ENCODE measurements at regions not wholly inside any gene's neighbourhood (a gene's known extent, or its start where the extent isn't known, plus 50 kb on each side); places are given as distances from the start of the nearest gene placed in this dataset.

- no peak for DNase-seq
- no TSS peak for BruUV-seq (replicated peaks)
- Mint-ChIP-seq H3K27ac (ENCODE audit: unreplicated experiment) (no peak overlapping the region), H3K27me3 (ENCODE audit: unreplicated experiment) (no peaks in the 10 kb centered on the region), H3K4me1 (ENCODE audit: low read depth, unreplicated experiment) (no peaks in the 10 kb centered on the region), H3K4me3 (ENCODE audit: low read depth, unreplicated experiment) (no peak overlapping the region), H3K9me3 (ENCODE audit: low read depth, unreplicated experiment) (peaks cover 3% of the 10 kb centered on the region), H3K36me3 (ENCODE audit: insufficient read depth, unreplicated experiment) (no peaks in the 10 kb centered on the region)
- CTCF ChIA-PET: no interaction called here
- TF ChIP-seq CTCF (IDR thresholded peaks at IDR 0.05; ENCODE audit: unreplicated experiment): no peak
- intact Hi-C loops (cut with micrococcal nuclease; ENCODE audit: unreplicated experiment): no loop called here
Observed at GRCh38 chr5:117497601-117498000, 923.0 kb upstream of the SEMA6A start.

DNA sequence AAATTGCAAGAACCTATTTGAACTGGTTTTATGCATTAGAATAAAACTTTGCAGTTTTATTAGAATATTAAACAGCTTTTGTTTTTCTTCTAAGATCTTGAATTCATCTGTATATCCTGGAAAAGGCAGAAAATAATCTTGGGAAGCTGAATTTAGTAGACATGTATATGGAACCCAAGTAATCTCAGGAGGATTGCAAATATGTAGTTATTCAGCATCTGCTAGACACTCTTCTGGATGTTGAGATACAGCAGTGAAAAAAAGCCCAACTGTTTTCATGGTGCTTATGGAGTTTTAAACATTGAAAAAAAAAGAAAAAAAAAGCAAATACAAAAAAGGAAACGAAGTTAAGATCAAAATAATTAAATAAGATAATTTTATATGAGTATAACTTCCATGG lies 922.2 kb upstream of the SEMA6A start:
- CTCF ChIA-PET: no interaction called here
- H3K36me3 Mint-ChIP-seq (ENCODE audit: insufficient read depth, unreplicated experiment): no peaks in the 10 kb centered on the region
- no peak overlapping the region for H3K4me3 Mint-ChIP-seq (ENCODE audit: low read depth, unreplicated experiment)
- no peak for TF ChIP-seq CTCF (IDR thresholded peaks at IDR 0.05; ENCODE audit: unreplicated experiment)
- no peak for DNase-seq
- no TSS peak for BruUV-seq (replicated peaks)
- peaks cover 5% of the 10 kb centered on the region for H3K9me3 Mint-ChIP-seq (ENCODE audit: low read depth, unreplicated experiment)
- intact Hi-C loops (cut with micrococcal nuclease; ENCODE audit: unreplicated experiment): no loop called here
- H3K27me3 Mint-ChIP-seq (ENCODE audit: unreplicated experiment): no peaks in the 10 kb centered on the region
- no peak overlapping the region for H3K27ac Mint-ChIP-seq (ENCODE audit: unreplicated experiment)
- H3K4me1 Mint-ChIP-seq (ENCODE audit: low read depth, unreplicated experiment): no peaks in the 10 kb centered on the region

DNA sequence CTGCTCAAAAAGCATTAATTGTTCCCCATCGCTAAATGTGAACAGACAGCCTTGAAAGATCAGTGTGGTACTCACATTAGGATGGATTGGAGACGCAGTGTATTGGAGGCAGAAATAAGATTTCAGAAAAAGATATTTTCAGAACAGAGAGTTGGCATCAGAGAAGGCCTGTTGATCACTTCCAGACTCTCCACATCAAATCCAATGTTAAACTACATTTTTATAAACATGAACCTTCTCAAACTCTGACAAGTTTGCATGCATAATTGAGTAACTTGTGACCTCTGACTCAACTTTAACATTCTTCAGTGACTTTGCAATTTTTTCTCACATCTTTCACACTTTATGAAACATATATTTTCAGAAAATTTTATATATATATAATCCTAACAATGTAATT lies 919.6 kb upstream of the SEMA6A start:
- Mint-ChIP-seq H3K9me3 (ENCODE audit: low read depth, unreplicated experiment) (peaks cover 5% of the 10 kb centered on the region), H3K4me1 (ENCODE audit: low read depth, unreplicated experiment) (no peaks in the 10 kb centered on the region), H3K27me3 (ENCODE audit: unreplicated experiment) (no peaks in the 10 kb centered on the region), H3K36me3 (ENCODE audit: insufficient read depth, unreplicated experiment) (no peaks in the 10 kb centered on the region), H3K27ac (ENCODE audit: unreplicated experiment) (no peak overlapping the region), H3K4me3 (ENCODE audit: low read depth, unreplicated experiment) (no peak overlapping the region)
- no TSS peak for BruUV-seq (replicated peaks)
- intact Hi-C loops (cut with micrococcal nuclease; ENCODE audit: unreplicated experiment): no loop called here
- CTCF ChIA-PET: no interaction called here
- no peak for DNase-seq
- no peak for TF ChIP-seq CTCF (IDR thresholded peaks at IDR 0.05; ENCODE audit: unreplicated experiment)

GRCh38 chr5:117488976-117489500 lies 914.4 kb upstream of the SEMA6A start:
- no peak for TF ChIP-seq CTCF (IDR thresholded peaks at IDR 0.05; ENCODE audit: unreplicated experiment)
- CTCF ChIA-PET: no interaction called here
- Mint-ChIP-seq H3K4me3 (ENCODE audit: low read depth, unreplicated experiment) (no peak overlapping the region), H3K36me3 (ENCODE audit: insufficient read depth, unreplicated experiment) (no peaks in the 10 kb centered on the region), H3K27ac (ENCODE audit: unreplicated experiment) (no peak overlapping the region), H3K9me3 (ENCODE audit: low read depth, unreplicated experiment) (peaks cover 5% of the 10 kb centered on the region), H3K27me3 (ENCODE audit: unreplicated experiment) (no peaks in the 10 kb centered on the region), H3K4me1 (ENCODE audit: low read depth, unreplicated experiment) (peaks cover 9% of the 10 kb centered on the region)
- intact Hi-C loops (cut with micrococcal nuclease; ENCODE audit: unreplicated experiment): no loop called here
- no peak for DNase-seq
- BruUV-seq (replicated peaks): no TSS peak
